Osteoblast (primary cell): ENCODE measurements at regions not wholly inside any gene's neighbourhood (a gene's known extent, or its start where the extent isn't known, plus 50 kb on each side); places are given as distances from the start of the nearest gene placed in this dataset.
A peak's percentile ranks its signal among the peaks of the same experiment; 100 is the strongest.

ENCODE experiments used
- DNase-seq: peaks from one replicate; pipeline ENCODE4 v3.0.0; 2011; ENCODE audit warnings: low spot score, mixed read lengths; ENCODE audit not compliant: insufficient read length; ENCODE audit errors: missing footprints
- H2AFZ ChIP-seq: 2 replicates; pipeline ENCODE4 v1.6.0; 2011; ENCODE audit warnings: mild to moderate bottlenecking, low read length
- H3K27ac ChIP-seq: 2 replicates; pipeline ENCODE4 v1.5.1; 2011; ENCODE audit warnings: mild to moderate bottlenecking, low read depth, low read length, moderate library complexity
- H3K27me3 ChIP-seq: 2 replicates; pipeline ENCODE4 v1.6.0; 2012; ENCODE audit warnings: mild to moderate bottlenecking, control low read depth, inconsistent platforms, low read length, moderate library complexity; ENCODE audit not compliant: insufficient read depth
- H3K36me3 ChIP-seq: 2 replicates; pipeline ENCODE4 v1.5.1; 2011; ENCODE audit warnings: mild to moderate bottlenecking, low read length, control low read depth, moderate library complexity; ENCODE audit not compliant: insufficient read depth
- H3K4me1 ChIP-seq: 2 replicates; pipeline ENCODE4 v1.5.1; 2011; ENCODE audit warnings: mild to moderate bottlenecking, low read length, control low read depth, moderate library complexity; ENCODE audit not compliant: insufficient read depth
- H3K4me2 ChIP-seq: 2 replicates; pipeline ENCODE4 v1.6.0; 2011; ENCODE audit warnings: mild to moderate bottlenecking, low read length; ENCODE audit not compliant: insufficient read depth
- H3K4me3 ChIP-seq: fragments of 200-600 bp; sonication (generic); 3 replicates; pipeline ENCODE4 v1.5.1; 2012; ENCODE audit warnings: mild to moderate bottlenecking, low read length, inconsistent platforms; ENCODE audit not compliant: insufficient read depth
- H3K79me2 ChIP-seq: 2 replicates; pipeline ENCODE4 v1.6.0; 2012; ENCODE audit warnings: mild to moderate bottlenecking, low read length, control low read depth, inconsistent platforms; ENCODE audit not compliant: insufficient read depth
- H3K9me3 ChIP-seq: 2 replicates; pipeline ENCODE4 v1.5.1; 2011; ENCODE audit warnings: low read depth, low read length, control low read depth
- H4K20me1 ChIP-seq: 2 replicates; pipeline ENCODE4 v1.6.0; 2012; ENCODE audit warnings: mild to moderate bottlenecking, low read length, control low read depth; ENCODE audit not compliant: insufficient read depth
- CTCF ChIP-seq: IDR thresholded peaks from 2 replicates; pipeline ENCODE4 v1.5.1; 2011; ENCODE audit warnings: mild to moderate bottlenecking, low read depth, low read length, moderate library complexity; ENCODE audit errors: extremely low read depth

GRCh38 chr9:108345826-108346225 is 510.0 kb downstream of the ACTL7B start:
- Histone ChIP-seq H3K4me2 (no peak overlapping the region), H2AFZ (no peak overlapping the region), H3K27me3 (no peaks in the 10 kb centered on the region), H3K36me3 (no peaks in the 10 kb centered on the region), H3K79me2 (no peaks in the 10 kb centered on the region), H3K9me3 (no peaks in the 10 kb centered on the region), H3K27ac (no peak overlapping the region), H3K4me1 (no peaks in the 10 kb centered on the region), H3K4me3 (no peak overlapping the region), H4K20me1 (no peaks in the 10 kb centered on the region)
- DNase-seq = no peak
- TF ChIP-seq CTCF = no peak

- no peak overlapping the region for H3K4me2 ChIP-seq
- no peaks in the 10 kb centered on the region for H3K79me2 ChIP-seq
- H3K36me3 ChIP-seq = no peaks in the 10 kb centered on the region
- no peak overlapping the region for H2AFZ ChIP-seq
- H3K4me1 ChIP-seq = no peaks in the 10 kb centered on the region
- no peak for TF ChIP-seq CTCF
- no peak overlapping the region for H3K4me3 ChIP-seq
- H4K20me1 ChIP-seq = no peaks in the 10 kb centered on the region
- no peaks in the 10 kb centered on the region for H3K9me3 ChIP-seq
- H3K27me3 ChIP-seq = no peaks in the 10 kb centered on the region
- H3K27ac ChIP-seq = no peak overlapping the region
- peak; percentile 68 for DNase-seq
These were observed 516.5 kb downstream of the ACTL7B start for GRCh38 chr9:108339251-108339650.

GRCh38 chr9:108336575-108336974 is 519.2 kb downstream of the ACTL7B start:
- no peak for TF ChIP-seq CTCF
- Histone ChIP-seq H3K36me3 (no peaks in the 10 kb centered on the region), H3K4me1 (no peaks in the 10 kb centered on the region), H3K4me2 (no peak overlapping the region), H4K20me1 (no peaks in the 10 kb centered on the region), H3K79me2 (no peaks in the 10 kb centered on the region), H3K9me3 (no peaks in the 10 kb centered on the region), H2AFZ (no peak overlapping the region), H3K27me3 (no peaks in the 10 kb centered on the region), H3K4me3 (no peak overlapping the region), H3K27ac (no peak overlapping the region)
- no peak for DNase-seq

- no peak for TF ChIP-seq CTCF
- H3K4me3 ChIP-seq = no peak overlapping the region
These were observed 522.2 kb downstream of the ACTL7B start for GRCh38 chr9:108333530-108333983.

More at GRCh38 chr9:108333530-108333983, 522.2 kb downstream of the ACTL7B start:
- Histone ChIP-seq H4K20me1 (no peaks in the 10 kb centered on the region), H3K27ac (no peak overlapping the region), H3K79me2 (no peaks in the 10 kb centered on the region), H2AFZ (no peak overlapping the region), H3K9me3 (no peaks in the 10 kb centered on the region), H3K4me1 (no peaks in the 10 kb centered on the region), H3K36me3 (no peaks in the 10 kb centered on the region), H3K27me3 (no peaks in the 10 kb centered on the region), H3K4me2 (no peak overlapping the region)
- no peak for DNase-seq
